ENCODE measurements at regions not wholly inside any gene's neighbourhood (a gene's known extent, or its start where the extent isn't known, plus 50 kb on each side); places are given as distances from the start of the nearest gene placed in this dataset.
"Not testable (repeated sequence)": the region's sequence is repeated elsewhere in the genome, so short reads cannot be mapped to it uniquely, and the experiment has no call there.

GRCh38 chr22:22052548-22053139 is 70.1 kb upstream of the TOP3B start:
- not testable (repeated sequence) for DNase-seq

DNA sequence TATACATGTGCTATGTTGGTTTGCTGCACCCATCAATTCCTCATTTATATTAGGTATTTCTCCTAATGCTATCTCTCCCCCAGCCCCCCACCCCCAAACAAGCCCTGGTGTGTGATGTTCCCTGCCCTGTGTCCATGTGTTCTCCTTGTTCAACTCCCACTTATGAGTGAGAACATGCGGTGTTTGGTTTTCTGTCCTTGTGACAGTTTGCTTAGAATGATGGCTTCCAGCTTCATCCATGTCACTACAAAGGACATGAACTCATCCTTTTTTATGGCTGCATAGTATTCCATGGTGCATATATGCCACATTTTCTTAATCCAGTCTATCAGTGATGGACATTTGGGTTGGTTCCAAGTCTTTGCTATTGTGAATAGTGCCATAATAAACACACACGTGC is 68.4 kb upstream of the TOP3B start:
- not testable (repeated sequence) for DNase-seq

GRCh38 chr22:22050141-22050775 is 67.7 kb upstream of the TOP3B start:
- DNase-seq: no peak

DNA sequence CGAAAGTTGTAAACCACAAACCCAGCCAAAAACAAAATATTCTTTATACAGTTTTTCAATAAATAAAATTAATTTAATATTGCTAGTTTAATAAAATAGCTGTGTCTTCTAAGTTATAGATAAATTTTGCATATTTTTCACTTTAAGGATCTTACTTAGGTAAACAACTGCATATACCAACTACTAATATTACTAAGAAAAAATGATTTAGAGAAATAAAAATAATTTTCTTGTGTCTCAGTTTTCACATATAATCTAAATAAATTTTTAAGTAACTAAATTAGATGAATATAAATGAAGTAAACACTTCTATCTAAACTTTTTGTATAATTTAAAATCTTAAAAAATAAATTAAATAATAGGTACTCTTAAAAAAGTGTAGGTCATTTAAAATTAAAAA is 67.1 kb upstream of the TOP3B start:
- DNase-seq: no peak

DNA sequence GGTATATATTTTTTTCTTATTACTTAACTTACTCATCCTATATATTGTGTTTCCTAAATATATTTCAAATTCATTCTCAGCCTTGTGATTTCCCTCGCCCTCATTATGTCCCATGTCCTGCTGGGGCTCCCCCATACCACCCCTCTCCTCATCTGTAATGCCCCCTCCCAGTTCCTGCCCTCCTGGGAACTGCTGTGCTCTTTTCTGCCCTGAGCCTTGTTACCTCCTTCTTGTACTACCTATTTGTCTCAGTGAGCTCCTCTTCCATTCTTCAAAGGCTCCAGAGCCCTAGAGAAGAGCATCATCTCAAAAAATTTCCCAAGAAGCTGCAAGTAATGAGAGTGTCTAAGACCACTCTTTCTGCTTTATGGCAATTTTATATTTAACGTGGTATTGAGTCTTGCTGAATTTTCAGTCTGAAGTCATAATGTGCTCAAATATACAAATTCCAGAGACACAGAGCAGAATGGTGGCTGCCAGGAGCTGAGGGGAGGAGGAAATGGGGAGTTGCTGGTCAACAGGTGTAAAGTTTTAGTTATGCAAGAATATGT is 66.5 kb upstream of the TOP3B start:
- no peak for DNase-seq

DNA sequence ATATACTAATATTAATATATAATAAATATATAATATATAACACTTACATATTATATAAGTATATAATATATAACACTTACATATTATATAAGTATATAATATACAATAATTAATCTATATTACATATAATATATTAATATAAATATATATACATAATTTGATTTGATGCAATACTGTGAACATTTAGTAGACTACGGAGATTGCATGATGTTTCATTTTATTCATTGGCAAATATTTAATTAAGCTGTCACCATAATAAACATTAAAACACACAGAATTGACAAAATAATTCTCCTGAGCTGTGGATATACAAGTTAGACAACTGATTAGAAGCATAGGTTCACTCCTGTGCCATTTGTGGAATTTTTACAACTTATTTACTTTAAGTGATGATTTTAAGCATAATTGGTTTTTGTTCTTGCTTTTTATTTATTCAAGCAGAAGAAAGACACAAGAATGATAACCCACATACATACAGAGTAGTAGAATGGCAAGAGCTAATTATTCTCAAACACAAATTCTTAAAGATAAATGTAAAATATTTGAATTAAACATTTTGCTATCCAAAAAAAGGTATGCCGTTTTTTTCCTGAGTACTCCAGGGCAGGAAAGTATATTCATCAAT is 65.8 kb upstream of the TOP3B start:
- no peak for DNase-seq

DNA sequence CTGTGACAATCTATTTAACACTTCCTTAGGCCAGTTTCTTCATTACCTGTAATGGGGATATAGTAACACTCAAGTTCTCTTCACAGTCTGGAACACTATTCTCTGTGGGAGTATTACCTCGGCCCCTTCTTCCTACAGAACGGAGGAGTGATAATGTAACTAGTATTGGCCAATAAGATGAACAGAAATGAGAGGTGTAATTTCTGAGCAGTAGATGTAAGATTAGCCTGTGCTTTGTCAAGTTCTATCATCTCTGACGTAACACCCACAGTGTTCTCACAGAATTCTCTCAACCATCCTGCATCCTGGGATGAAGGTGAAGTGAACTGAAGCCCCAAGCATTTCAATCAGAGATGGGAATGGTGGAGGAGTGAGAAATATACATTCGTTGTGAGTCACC is 65.2 kb upstream of the TOP3B start:
- no peak for DNase-seq

- DNase-seq: no peak
Measured at GRCh38 chr22:22047266-22047665, 64.7 kb upstream of the TOP3B start.

DNA sequence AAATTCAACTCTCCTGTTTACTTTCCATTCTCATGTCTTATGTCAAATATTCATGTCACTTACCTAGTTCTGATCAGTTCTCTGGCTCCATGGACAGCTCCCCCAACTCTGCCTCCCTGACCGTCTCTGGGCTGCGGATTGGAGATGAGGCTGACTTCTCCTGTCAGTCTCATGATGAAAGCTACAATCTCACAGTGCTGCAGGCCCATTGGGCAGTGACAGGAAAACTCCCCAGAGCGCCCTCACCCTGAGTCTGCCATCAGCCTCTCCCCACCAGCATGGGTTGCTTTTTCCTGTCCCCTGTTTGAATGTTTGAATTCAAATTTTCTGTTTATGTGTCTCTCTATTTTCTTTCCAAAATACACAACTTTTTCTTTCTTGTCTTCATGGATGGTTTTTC is 63.8 kb upstream of the TOP3B start:
- DNase-seq: no peak

GRCh38 chr22:22045571-22046335 is 63.2 kb upstream of the TOP3B start:
- no peak for DNase-seq

DNA sequence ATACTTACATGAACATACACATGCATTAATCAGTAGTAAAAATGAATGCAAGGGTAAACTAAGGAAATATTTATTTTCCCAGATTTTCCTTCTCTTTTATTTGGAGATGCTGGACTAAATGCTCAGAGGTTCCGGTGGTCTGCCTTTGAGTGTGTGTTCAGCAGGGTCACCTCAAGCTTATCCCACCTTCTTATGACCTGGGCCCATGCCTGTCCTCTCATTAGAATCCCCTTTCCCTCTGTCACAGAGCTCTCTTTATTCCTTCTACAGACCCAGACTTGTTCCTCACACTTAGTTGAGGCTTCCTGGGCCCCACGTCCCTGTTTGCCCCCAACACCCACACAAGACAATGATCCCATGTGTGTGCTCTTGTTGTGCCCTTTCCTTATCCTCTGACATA is 61.6 kb upstream of the TOP3B start:
- DNase-seq: no peak

DNA sequence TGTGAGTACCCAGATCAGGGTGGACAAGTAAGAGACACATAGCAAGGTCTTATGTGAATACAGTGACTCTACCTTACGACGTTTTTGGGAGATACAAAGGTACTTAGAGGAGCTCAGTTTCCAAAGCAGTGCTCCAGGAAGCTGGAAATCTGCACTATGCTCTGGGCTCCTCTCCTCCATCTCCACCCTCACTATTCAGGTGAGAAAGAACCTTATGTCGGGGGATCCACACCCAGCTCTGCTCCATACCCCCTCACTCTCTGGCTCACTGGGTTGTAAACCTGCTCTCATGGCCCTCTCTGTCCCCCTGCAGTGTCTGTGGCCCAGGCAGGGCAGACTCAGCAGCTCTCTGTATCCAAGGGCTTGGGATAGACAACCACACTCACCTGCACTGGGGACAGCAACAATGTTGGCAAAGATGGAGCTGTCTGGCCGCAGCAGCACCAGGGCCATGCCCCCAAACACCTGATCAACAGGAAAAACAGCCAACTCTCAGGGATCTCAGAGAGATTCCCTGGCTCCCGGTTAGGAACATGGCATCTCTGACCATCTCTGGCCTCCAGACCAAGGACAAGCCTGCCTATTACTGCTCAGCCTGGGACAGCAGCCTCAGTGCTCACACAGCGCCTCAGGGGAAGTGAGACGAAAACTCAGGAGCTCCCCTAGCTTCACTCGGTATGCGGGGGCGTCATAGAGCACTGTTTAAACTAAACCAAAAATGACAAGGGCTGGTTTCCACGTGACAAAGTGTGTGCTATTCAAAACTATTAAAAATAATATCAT is 60.9 kb upstream of the TOP3B start:
- no peak for DNase-seq

- DNase-seq: no peak
Measured at GRCh38 chr22:22042599-22043295, 60.2 kb upstream of the TOP3B start.

- no peak for DNase-seq
Measured at GRCh38 chr22:22042009-22042408, 59.4 kb upstream of the TOP3B start.

- DNase-seq: no peak
Measured at GRCh38 chr22:22040908-22041307, 58.3 kb upstream of the TOP3B start.

DNA sequence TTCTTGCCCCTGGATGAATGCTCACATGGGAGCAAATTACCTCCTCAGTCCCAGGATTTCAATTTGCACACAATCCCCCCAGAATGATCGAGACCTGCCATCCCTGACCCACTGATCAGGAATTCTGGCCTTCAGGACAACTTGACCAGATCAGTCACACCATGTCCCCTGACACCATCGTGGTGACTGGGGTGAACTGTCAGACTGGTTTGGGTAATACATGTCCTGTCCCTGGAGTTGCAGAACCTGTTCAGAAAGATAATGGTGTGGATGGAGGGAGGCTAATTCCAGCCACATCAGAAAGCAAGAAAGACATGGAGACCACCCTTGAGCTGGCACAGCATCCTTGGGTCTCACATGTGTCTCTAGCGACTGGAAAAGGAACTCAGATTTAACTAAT is 57.9 kb upstream of the TOP3B start:
- no peak for DNase-seq

DNA sequence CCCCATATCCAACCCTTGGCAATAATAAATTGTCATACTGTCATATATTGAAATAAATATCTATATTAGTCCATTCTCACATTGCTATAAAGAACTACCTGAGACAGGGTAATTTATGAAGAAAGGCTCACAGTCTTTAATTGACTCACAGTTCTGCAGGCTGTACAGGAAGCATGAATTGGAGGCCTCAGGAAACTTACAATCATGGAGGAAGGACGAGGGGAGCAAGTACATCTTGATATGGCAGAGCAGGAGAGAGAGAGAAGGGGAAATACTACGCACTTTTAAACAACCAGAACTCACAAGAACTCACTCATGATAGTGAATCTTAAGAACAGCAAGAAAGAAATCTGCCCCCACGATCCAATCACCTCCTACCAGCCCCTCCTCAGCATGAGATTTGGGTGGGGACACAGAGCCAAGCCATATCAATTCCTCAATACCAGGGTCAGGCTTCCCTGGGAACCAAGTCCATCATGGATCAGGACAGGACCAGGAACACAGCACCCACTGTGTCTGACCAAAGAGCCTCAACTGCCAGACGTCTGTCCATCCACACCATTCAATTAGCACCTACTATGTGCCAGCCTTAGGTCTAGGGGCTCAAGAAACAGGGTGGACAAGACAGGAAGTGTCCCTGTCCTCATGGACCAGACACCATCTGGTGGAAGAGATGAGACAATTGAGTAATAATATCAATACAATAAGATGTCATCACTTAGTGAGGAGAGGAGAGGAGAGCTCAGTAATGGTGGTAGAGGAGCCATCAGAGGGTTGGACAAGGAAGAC is 56.9 kb upstream of the TOP3B start:
- DNase-seq: no peak

GRCh38 chr22:22038178-22038880 is 55.7 kb upstream of the TOP3B start:
- no peak for DNase-seq

- DNase-seq: no peak
Measured at GRCh38 chr22:22037740-22038139, 55.2 kb upstream of the TOP3B start.

GRCh38 chr22:22037229-22037628 is 54.6 kb upstream of the TOP3B start:
- no peak for DNase-seq

DNA sequence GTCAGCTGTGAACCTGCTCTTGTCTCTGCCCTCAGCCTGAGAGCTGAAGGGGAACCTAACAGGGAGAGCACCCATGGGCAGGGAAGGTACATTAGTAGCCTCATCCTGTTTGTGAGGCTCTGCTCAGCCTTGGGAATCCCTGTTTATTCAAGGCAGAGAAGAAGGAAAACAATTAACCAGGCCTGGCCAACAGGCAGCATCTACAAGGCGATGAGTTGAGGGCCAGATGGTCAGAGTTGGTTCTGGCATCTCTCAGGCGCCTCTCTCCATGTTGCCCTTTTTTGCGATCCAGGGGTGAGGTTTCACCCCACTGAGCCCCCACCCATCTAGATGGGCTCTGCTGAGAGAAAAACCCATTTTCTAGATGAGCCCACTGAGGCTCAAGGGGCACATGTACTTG is 54.0 kb upstream of the TOP3B start:
- no peak for DNase-seq

All from SW 1271 (cell line).